ENCODE measurements at regions not wholly inside any gene's neighbourhood (a gene's known extent, or its start where the extent isn't known, plus 50 kb on each side); places are given as distances from the start of the nearest gene placed in this dataset.

DNA sequence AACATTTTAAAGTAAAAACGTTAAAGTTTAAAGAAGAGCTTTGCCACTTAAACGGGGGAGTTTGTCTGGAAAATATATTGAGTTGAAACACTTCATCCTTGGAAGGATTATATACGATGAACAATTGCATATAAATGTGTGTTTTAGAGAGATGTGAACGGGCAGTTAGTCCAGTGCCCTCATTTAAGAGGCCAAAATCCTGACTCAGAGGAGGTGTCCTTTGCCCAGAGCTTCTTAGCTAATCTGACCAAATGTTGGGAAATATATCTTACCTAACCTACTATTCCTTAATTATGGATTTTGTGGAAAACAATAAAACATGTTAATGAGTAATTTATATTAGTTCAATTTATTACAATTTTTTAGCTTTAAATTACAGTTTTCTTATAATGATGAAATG lies 327.2 kb upstream of the DIPK2B start:
- intact Hi-C loops (cut with DNase I) = no loop called here
- WGBS (ENCODE audit: insufficient coverage, low coverage, low lambda C conversion rate, missing lambda C conversion rate) = 23% methylated on average over 4 of the region's 4 CpGs
- ATAC-seq = peak; percentile 58 to 85 (median 79)
- no peaks in the 10 kb centered on the region for H3K27me3 ChIP-seq
- DNase-seq = no peak
- no peak overlapping the region for H3K4me3 ChIP-seq
- H3K4me1 ChIP-seq = peaks cover 0 to 11% (median 0%) of the 10 kb centered on the region in 4 donors
- TF ChIP-seq POLR2A (IDR thresholded peaks at IDR 0.05) = no peak
- TF ChIP-seq, protein P1, sequence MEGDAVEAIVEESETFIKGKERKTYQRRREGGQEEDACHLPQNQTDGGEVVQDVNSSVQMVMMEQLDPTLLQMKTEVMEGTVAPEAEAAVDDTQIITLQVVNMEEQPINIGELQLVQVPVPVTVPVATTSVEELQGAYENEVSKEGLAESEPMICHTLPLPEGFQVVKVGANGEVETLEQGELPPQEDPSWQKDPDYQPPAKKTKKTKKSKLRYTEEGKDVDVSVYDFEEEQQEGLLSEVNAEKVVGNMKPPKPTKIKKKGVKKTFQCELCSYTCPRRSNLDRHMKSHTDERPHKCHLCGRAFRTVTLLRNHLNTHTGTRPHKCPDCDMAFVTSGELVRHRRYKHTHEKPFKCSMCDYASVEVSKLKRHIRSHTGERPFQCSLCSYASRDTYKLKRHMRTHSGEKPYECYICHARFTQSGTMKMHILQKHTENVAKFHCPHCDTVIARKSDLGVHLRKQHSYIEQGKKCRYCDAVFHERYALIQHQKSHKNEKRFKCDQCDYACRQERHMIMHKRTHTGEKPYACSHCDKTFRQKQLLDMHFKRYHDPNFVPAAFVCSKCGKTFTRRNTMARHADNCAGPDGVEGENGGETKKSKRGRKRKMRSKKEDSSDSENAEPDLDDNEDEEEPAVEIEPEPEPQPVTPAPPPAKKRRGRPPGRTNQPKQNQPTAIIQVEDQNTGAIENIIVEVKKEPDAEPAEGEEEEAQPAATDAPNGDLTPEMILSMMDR (IDR thresholded peaks at IDR 0.05) = no peak
- no peaks in the 10 kb centered on the region for H3K9me3 ChIP-seq
- H3K36me3 ChIP-seq = no peaks in the 10 kb centered on the region
- no peak overlapping the region for H3K27ac ChIP-seq

DNA sequence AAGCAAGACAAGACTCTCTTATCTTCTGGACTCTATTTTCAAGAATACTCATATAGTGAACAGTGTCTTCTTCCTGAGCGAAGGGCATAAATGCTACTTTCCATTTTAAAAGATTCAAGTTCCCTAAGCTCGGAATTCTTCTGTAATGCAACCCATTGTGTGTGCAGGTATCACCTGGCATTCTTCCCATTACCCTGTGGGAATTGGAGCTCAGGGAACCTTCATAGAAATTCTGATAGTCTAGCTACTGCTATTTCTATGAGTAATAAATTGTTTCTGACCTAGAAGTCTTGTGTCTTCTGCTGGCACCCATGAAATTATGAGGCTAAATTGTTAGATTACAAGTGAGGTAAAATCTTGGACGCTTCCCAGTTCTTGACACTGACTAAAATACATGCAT lies 324.1 kb upstream of the DIPK2B start:
- ATAC-seq = peak in 1 of 4 donors; percentile 38
- TF ChIP-seq POLR2A (IDR thresholded peaks at IDR 0.05) = no peak
- TF ChIP-seq, protein P1 (IDR thresholded peaks at IDR 0.05) = no peak
- intact Hi-C loops (cut with DNase I) = no loop called here

DNA sequence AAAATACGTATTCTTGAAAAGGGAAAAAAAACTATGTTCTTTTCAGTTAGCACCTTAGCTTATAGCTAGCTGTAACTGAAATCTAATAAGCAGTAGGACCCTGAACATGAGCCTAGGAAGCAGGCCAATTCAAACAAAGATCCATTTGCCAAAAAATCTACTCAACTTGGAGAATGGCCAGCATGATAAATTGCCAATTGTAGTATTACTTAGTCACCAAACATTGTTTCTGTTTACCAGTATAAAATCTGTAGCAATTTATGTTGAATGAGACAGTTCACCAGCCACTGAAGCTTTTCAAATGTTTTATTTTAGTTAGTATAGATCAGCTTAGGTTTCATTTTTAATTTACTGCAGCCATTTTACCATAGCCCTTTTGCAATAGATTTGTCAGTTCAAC lies 323.6 kb upstream of the DIPK2B start:
- Histone ChIP-seq H3K4me3 (no peak overlapping the region), H3K27me3 (peaks cover 0 to under 1% of the 10 kb centered on the region in 2 donors), H3K36me3 (no peaks in the 10 kb centered on the region), H3K27ac (peak overlapping the region in 1 of 3 donors; percentile 12), H3K9me3 (no peaks in the 10 kb centered on the region), H3K4me1 (peaks cover 0 to 11% (median 0%) of the 10 kb centered on the region in 4 donors)
- 53% methylated on average over 1 of the region's 1 CpG for WGBS (ENCODE audit: insufficient coverage, low coverage, low lambda C conversion rate, missing lambda C conversion rate)
- DNase-seq (no peak), ATAC-seq (peak; percentile 54 to 77 (median 66))
- intact Hi-C loops (cut with DNase I) = no loop called here
- TF ChIP-seq, protein P1 (IDR thresholded peaks at IDR 0.05) = no peak
- TF ChIP-seq POLR2A (IDR thresholded peaks at IDR 0.05) = no peak

More for the DNA sequence above, 324.1 kb upstream of the DIPK2B start:
- Histone ChIP-seq H3K4me1 (peaks cover 0 to 11% (median 0%) of the 10 kb centered on the region in 4 donors), H3K9me3 (no peaks in the 10 kb centered on the region), H3K36me3 (no peaks in the 10 kb centered on the region), H3K4me3 (no peak overlapping the region), H3K27ac (peak overlapping the region in 1 of 3 donors; percentile 12), H3K27me3 (no peaks in the 10 kb centered on the region)
- DNase-seq = no peak
- 35% methylated on average over 3 of the region's 3 CpGs for WGBS (ENCODE audit: insufficient coverage, low coverage, low lambda C conversion rate, missing lambda C conversion rate)

DNA sequence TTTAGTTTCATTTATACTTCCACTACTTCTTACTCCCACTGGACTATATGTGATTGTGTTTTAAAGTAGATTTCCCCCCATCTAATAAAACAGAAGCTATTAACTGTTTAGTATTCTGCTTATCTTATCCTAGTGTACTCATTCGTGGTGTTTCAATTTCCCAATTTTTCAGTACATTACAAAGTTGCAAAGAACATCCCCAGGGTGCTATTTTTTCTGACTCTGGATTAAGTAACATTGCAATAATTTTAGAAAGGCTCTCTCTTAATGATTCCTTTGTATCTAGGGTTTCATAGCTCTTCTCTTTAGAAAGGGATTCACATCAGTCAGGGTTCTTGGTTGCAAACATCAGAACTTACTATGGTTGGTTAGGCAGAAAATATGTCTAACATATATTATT lies 317.9 kb upstream of the DIPK2B start:
- no peaks in the 10 kb centered on the region for H3K36me3 ChIP-seq
- H3K27ac ChIP-seq = no peak overlapping the region
- no peak for DNase-seq
- 17% methylated on average over 1 of the region's 1 CpG for WGBS (ENCODE audit: insufficient coverage, low coverage, low lambda C conversion rate, missing lambda C conversion rate)
- TF ChIP-seq POLR2A (IDR thresholded peaks at IDR 0.05) = no peak
- TF ChIP-seq, protein P1 (IDR thresholded peaks at IDR 0.05) = no peak
- H3K4me3 ChIP-seq = no peak overlapping the region
- H3K4me1 ChIP-seq = no peaks in the 10 kb centered on the region
- no peak for ATAC-seq
- no peaks in the 10 kb centered on the region for H3K9me3 ChIP-seq
- intact Hi-C loops (cut with DNase I) = no loop called here
- H3K27me3 ChIP-seq = peaks cover 0 to 4% of the 10 kb centered on the region in 2 donors
